HG02981 (cell line): ENCODE measurements at regions not wholly inside any gene's neighbourhood (a gene's known extent, or its start where the extent isn't known, plus 50 kb on each side); places are given as distances from the start of the nearest gene placed in this dataset.

ENCODE experiments used
- ATAC-seq: cut with Tn5 transposase; IDR thresholded peaks from one replicate; pipeline ENCODE4 v1.9.1; 2021; ENCODE audit warnings: mild to moderate bottlenecking, moderate library complexity; ENCODE audit not compliant: unreplicated experiment

- ATAC-seq, result no peak
These were observed 880.8 kb downstream of the TECRL start for GRCh38 chr4:63528256-63528991.

DNA sequence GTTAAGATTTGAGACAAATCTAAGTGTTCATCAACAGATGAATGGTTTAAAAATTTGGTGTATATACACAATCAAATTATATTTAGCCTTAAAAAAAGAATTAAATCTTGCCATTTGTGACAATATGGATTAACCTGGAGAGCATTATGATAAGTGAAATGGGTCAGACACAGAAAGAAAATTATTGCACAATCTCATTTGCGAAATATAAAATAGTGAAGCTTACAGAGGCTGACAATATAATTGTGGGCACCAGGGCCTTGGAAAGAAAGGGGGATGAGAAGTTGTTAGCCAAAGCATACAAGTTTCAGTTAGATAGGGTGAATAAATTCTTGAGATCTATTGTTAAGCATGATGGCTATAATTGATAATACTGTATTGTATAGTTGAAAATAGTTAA lies 883.0 kb downstream of the TECRL start:
- no peak for ATAC-seq

DNA sequence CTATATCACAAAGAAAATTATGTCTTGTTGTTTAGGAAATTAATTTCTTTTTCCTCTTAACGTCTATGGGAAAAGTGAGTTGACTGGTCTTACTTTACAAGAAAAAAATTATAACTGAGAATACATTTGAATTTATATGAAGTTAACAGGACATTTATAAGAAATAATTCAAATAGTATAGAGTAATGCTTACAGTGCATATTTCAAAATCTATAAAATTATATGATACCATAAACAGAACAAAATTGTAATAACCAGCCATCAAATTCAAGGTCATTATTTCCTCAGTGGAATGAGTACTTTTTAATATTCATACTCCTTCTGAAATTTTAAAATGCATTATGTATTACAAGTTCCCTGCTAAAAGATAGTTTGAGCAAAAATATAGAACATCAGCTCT lies 884.5 kb downstream of the TECRL start:
- no peak for ATAC-seq

DNA sequence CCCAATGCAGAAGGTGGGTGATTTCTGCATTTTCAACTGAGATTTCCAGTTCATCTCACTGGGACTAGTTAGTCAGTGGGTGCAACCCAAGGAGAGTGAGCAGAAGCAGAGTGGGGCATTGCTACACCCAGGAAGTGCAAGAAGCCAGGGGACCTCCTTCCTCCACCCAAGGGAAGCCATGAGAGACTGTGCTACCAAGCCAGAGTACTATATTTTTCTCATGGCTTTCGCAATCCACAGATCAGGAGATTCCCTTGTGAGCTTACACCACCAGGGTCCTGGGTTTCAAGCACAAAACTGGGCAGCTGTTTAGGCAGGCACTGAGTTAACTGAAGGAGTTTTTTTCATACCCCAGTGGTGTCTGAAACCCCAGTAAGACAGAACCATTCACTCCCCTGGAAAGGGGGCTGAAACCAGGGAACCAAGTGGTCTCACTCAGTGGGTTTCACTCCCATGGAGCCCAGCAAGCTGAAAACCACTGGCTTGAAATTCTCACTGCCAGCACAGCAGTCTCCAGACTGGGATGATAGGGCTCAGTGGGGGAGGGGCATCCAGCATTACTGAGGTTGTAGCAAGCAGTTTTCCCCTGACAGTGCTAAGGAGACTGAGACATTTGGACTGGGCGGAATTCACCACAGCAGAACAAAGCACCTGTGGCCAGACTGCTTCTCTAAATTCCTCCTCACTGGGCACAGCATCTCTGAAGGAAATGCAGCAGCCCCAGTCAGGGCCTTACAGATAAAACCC lies 903.4 kb downstream of the TECRL start:
- no peak for ATAC-seq

DNA sequence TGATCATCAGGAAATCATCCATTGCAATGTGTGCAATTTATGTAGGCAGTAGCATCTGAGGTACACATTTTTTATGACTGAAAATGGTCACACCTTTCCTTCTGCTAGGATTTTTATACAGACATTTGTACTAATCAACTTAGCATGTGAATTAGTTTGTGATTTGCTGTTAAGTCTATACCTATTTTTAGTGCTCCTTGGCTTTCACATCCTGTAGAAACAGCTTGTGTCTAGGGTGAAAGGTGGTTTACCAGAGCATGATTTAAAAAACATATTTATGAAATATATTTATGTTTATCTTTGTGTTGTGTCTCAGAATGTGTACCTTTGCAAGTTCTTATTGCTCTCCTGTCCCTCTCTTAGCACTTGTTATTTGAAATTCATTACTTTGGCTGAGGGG lies 916.0 kb downstream of the TECRL start:
- no peak for ATAC-seq

DNA sequence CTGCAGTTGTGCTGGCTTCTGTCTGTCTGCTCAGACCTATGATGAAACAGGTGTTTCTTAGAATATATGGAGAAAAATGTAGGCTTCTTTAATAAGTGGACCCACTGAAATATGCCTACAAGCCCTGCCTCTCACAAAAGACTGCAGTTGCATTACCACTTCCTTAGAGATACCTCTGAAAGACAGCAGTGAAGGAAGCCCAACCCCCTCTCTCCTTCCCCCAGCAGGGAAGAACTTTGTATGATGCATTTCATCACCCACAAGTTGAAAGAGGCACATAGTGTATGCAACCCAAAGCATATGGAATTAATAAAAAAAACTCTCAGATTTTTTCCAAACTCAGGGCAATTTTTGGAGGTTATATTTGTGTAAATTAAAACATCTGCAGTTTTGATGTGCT lies 916.7 kb downstream of the TECRL start:
- no peak for ATAC-seq

DNA sequence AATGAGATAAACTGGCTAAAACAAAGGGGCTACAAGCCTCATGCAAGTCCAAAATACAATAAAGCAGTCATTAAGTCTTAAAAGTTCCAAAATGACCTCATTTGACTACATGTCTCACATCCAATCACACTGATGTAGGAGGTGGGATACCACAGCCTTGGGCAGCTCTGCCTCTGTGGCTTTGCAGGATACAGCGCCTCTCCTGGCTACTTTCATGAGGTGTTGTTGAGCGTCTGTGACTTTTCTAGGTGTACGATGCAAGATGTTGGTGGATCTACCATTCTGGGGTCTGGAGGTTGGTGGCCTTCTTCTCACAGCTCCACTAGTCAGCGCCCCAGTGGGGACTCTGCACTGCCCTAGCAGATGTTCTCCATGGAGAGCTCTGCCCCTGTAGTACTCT lies 944.9 kb downstream of the TECRL start:
- ATAC-seq, result no peak

- ATAC-seq, result no peak
These were observed 949.2 kb downstream of the TECRL start for GRCh38 chr4:63460075-63460474.

DNA sequence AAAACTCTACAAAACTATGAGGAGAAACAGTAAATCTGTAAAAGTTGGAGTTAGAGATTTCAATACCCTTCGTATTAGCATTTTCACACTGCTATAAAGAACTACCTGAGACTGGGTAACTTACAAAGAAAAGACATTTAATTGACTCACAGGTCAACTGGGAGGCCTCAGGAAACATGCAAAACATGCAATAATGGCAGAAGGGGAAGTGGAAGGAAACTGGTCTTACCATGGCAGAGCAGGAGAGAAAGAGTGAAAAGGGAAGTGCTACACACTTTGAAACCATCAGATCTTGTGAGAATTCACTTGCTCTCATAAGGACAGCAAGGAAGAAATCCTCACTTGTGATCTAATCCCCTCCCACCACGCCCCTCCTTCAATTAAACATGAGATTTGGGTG lies 949.9 kb downstream of the TECRL start:
- no peak for ATAC-seq

DNA sequence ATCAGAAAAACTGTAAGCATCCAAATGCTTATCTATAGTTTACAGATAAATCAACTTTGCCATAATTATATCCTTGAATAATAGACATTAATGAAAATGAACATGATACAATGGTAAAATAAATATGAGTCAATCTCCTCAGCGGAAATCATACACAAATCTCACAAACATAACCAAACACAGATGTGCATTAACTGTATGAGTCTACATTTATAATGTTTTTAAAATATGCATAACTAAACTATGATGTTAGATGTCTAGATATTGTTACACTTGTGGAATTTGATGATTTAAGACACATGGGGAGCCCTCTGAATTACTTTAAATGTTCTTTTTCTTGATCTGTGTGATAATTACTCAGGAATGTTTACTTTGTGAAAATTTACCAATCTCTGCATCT lies 951.2 kb downstream of the TECRL start:
- no peak for ATAC-seq

DNA sequence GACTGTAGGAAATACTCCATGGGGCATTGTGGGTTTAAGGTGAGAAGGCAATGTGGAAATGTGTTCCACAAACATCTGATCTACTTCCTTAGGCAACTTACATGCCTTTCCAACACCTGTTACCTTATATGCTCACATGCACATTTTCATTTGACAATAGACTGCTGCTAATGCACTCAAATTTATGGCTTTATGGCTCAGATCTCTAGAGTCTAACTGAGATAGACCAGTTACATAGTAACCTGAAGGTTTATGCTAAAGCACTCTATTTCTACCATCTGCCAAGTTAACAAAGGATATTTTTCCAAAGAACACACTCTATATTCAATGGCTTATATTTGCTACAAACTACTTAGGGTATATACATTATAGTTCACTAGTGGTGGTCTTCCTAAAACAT lies 969.0 kb downstream of the TECRL start:
- no peak for ATAC-seq

- no peak for ATAC-seq
These were observed 979.1 kb downstream of the TECRL start for GRCh38 chr4:63430105-63430504.

DNA sequence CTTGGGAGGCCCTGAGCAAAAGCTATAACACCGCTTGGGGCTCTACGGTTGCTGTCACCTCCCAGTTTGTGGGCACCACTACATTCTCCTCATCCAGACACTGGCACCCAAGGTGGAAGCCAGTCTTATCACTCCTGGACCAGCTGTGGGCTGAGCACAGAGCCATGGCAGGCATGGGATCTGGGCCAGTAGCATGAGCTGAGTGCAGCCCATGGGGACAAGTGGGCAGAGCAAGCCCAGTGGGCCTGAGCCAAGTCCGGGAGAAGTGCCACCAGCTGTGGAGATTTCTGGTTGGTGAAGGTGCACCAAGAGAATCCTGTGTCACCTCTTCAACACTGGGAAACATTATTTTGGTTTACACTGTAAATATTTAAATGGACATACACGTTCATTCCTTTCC lies 1013.0 kb downstream of the TECRL start:
- ATAC-seq, result no peak

DNA sequence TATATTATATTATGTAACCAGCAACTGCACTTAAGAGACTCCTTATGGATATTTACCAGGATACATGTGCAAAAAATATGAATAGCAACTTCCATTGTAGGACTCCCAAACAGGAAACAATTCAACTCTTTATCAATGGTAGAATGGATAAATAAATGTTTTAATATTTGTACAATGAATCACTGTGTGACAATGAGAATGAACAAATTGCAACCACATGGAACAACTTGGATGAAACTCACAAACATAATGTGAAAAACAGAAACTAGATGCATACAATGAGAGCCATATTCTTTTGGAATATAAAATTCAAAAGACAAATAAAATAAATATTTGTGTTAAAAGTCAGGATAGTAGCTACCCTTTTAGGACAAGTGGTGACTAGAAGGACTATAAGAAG lies 1015.7 kb downstream of the TECRL start:
- ATAC-seq, result no peak

GRCh38 chr4:63379750-63380522 lies 1029.3 kb downstream of the TECRL start:
- ATAC-seq, result no peak

GRCh38 chr4:63371001-63371400 lies 1038.2 kb downstream of the TECRL start:
- ATAC-seq, result no peak

DNA sequence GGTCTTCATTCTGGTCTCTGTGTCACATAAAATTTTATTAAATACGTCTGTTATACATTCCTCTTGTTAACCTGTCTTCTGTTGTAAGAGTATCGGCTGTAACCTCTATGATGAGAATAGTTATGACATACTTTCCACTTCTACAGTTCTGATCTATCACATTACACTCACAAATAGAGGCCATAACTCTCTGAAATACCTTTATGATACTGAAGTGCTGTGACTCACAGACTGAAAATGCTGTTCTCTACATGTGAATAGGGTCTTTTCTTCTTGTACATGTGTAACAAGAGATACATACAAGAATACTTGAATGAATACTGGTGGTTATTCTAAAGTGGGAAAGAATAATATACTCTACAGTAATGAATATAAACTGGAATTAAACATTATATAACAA lies 1047.6 kb downstream of the TECRL start:
- ATAC-seq, result no peak

DNA sequence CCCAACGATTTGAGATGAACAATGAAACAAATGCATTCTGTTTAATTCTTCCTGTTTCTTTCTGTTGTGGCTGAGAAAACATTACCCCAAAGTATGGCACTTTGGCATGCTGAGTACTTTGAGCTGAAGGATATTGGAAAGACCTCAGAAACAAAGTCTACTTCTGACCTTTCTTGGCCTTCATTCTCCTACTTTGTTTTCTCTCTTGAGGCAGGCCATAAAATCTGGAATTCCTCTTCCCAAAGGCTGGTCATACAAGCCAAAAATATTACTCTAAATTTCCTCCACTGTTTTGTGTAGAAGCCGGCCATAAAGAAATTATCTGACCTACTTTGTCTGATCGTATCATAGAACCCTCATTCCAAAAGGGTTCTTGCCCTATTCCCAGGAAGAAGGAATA lies 1048.2 kb downstream of the TECRL start:
- ATAC-seq, result no peak

DNA sequence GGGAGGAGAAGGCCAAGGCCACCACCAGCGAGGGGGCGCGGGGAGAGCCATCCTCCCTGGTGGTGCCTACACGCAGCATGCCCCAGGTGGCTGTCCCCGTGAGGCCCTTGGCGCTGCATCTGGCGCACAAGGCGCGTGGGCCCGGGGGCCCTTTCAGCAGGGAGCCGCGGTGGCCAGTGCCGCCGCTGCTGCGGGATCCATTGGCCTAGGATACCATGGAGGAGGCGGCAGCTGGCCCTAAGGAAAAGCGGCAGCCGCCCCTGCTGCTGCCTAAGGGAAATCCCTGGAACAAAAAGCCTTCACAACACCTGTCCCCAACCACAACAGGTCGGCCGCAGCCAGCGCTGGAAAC lies 1059.6 kb downstream of the TECRL start:
- no peak for ATAC-seq

DNA sequence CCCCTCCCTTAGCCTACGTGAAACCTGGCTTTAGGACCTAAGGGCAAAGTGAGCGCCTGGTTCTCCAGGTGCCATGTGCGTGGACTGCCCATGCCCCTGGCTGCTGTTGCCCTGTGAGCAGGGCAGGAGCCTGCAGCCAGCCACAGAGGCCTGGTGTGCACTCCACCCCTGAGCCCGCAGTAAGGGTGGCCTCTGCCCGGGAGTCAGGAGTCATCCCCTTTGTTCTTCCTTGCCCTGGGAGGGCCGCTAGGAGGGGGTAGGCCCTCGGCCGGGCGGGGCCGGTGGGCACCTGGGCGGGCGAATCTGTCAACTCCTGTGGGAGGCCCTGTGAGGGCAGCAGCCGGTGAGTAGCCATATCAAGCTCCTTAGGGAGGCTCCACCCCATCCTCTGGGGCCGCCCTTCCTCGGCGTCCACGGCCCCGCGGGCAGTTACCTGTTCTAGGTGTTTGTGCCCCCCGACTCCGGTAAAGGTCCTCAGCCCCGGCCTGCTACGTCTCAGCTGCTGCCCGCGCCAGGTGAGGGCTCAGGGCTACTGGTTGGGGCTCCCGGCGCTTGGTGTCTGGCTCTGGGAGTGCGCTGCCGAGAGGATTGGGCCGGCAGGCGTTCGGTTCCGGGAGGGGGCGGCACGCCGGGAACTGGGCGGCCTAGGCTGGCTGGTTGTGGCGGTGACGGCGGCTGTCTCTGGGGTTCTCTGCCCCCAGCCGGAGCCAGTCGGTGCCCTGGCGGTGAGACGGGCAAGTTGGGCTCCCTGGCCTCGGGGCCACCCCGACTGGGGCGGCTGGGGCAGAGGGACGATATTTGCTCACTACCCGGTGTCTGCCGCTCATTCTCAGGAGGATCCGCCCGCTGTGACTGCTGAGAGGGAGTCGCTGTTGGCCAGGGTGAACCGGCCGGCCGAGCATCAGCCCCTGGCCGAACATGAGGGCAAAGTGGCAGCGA lies 1060.2 kb downstream of the TECRL start:
- no peak for ATAC-seq

GRCh38 chr4:63325140-63325539 lies 1084.1 kb downstream of the TECRL start:
- no peak for ATAC-seq
